ENCODE measurements at regions not wholly inside any gene's neighbourhood (a gene's known extent, or its start where the extent isn't known, plus 50 kb on each side); places are given as distances from the start of the nearest gene placed in this dataset.
"Not testable (repeated sequence)": the region's sequence is repeated elsewhere in the genome, so short reads cannot be mapped to it uniquely, and the experiment has no call there.

- no peak for DNase-seq
These were observed 1139.3 kb downstream of the HACE1 start for GRCh38 chr6:103720393-103720792.

- DNase-seq, result no peak
These were observed 1140.2 kb downstream of the HACE1 start for GRCh38 chr6:103719545-103719944.

GRCh38 chr6:103715269-103715668, 1144.5 kb downstream of the HACE1 start:
- DNase-seq, result no peak

- DNase-seq, result not testable (repeated sequence)
These were observed 1150.5 kb downstream of the HACE1 start for GRCh38 chr6:103709236-103709635.

- no peak for DNase-seq
These were observed 1152.0 kb downstream of the HACE1 start for GRCh38 chr6:103707596-103708325.

GRCh38 chr6:103699769-103700168, 1160.0 kb downstream of the HACE1 start:
- no peak for DNase-seq

- no peak for DNase-seq
These were observed 1172.3 kb downstream of the HACE1 start for GRCh38 chr6:103687430-103687829.

GRCh38 chr6:103680116-103680515, 1179.6 kb downstream of the HACE1 start:
- no peak for DNase-seq

GRCh38 chr6:103677290-103677689, 1182.4 kb downstream of the HACE1 start:
- no peak for DNase-seq

- no peak for DNase-seq
These were observed 1183.8 kb downstream of the HACE1 start for GRCh38 chr6:103675807-103676406.

GRCh38 chr6:103674790-103675189, 1184.9 kb downstream of the HACE1 start:
- DNase-seq, result no peak

GRCh38 chr6:103672169-103672568, 1187.5 kb downstream of the HACE1 start:
- DNase-seq, result no peak

- no peak for DNase-seq
These were observed 1230.1 kb downstream of the HACE1 start for GRCh38 chr6:103629613-103630012.

GRCh38 chr6:103617642-103618041, 1242.1 kb downstream of the HACE1 start:
- no peak for DNase-seq

- DNase-seq, result no peak
These were observed 1272.0 kb downstream of the HACE1 start for GRCh38 chr6:103587722-103588121.

GRCh38 chr6:103578115-103578514, 1281.6 kb downstream of the HACE1 start:
- no peak for DNase-seq

GRCh38 chr6:103570431-103570830, 1289.3 kb downstream of the HACE1 start:
- no peak for DNase-seq

- no peak for DNase-seq
These were observed 1304.8 kb downstream of the HACE1 start for GRCh38 chr6:103554911-103555310.

GRCh38 chr6:103538381-103538780, 1321.3 kb downstream of the HACE1 start:
- no peak for DNase-seq

GRCh38 chr6:103534814-103535213, 1324.9 kb downstream of the HACE1 start:
- DNase-seq, result no peak

GRCh38 chr6:103534095-103534494, 1325.6 kb downstream of the HACE1 start:
- DNase-seq, result no peak

GRCh38 chr6:103522045-103522444, 1337.7 kb downstream of the HACE1 start:
- DNase-seq, result no peak

- no peak for DNase-seq
These were observed 1343.4 kb downstream of the HACE1 start for GRCh38 chr6:103516336-103516735.

GRCh38 chr6:103507052-103507451, 1352.7 kb downstream of the HACE1 start:
- DNase-seq, result no peak

- DNase-seq, result no peak
These were observed 1354.6 kb downstream of the HACE1 start for GRCh38 chr6:103505155-103505518.
